GM13977 (cell line): ENCODE measurements at regions not wholly inside any gene's neighbourhood (a gene's known extent, or its start where the extent isn't known, plus 50 kb on each side); places are given as distances from the start of the nearest gene placed in this dataset.

Source experiments
- DNase-seq: peaks from one replicate; pipeline ENCODE4 v3.0.0; 2012; ENCODE audit warnings: low spot score
- CTCF ChIP-seq: IDR thresholded peaks from 2 replicates; pipeline ENCODE4 v1.5.1; 2012; ENCODE audit warnings: mild to moderate bottlenecking, control low read depth; ENCODE audit not compliant: insufficient read depth; ENCODE audit errors: extremely low read depth, missing control alignments
- in situ Hi-C: fragments of 300-500 bp; cut with MboI; formaldehyde crosslinking; loops from one replicate; pipeline ENCODE4 v1.12.0; 2022; ENCODE audit warnings: low sequenced_read_pairs, low pct_unique_long_range_greater_than_20kb, mixed read lengths, inconsistent platforms; ENCODE audit not compliant: unreplicated experiment

- in situ Hi-C loops = no loop called here
- TF ChIP-seq CTCF = no peak
- no peak for DNase-seq
These were observed 151.0 kb downstream of the RBFOX3 start for GRCh38 chr17:79459846-79460245.

- DNase-seq = no peak
- TF ChIP-seq CTCF = no peak
- in situ Hi-C loops = no loop called here
These were observed 151.7 kb downstream of the RBFOX3 start for GRCh38 chr17:79459003-79459655.

GRCh38 chr17:79458356-79458755, 152.5 kb downstream of the RBFOX3 start:
- no peak for TF ChIP-seq CTCF
- DNase-seq = no peak
- in situ Hi-C loops = no loop called here

GRCh38 chr17:79457889-79458288, 153.0 kb downstream of the RBFOX3 start:
- TF ChIP-seq CTCF = no peak
- no peak for DNase-seq
- in situ Hi-C loops = no loop called here

GRCh38 chr17:79457376-79457775, 153.5 kb downstream of the RBFOX3 start:
- DNase-seq = no peak
- TF ChIP-seq CTCF = no peak
- in situ Hi-C loops = no loop called here

- in situ Hi-C loops = no loop called here
- no peak for DNase-seq
- no peak for TF ChIP-seq CTCF
These were observed 155.2 kb downstream of the RBFOX3 start for GRCh38 chr17:79455636-79456035.
